GM12878 (cell line): ENCODE measurements at regions not wholly inside any gene's neighbourhood (a gene's known extent, or its start where the extent isn't known, plus 50 kb on each side); places are given as distances from the start of the nearest gene placed in this dataset.

Source experiments
- ATAC-seq: fragments of 200-7000 bp; cut with Tn5 transposase; 3 replicates; pipeline ENCODE4 v1.9.1; 2020; ENCODE audit warnings: mild to moderate bottlenecking, moderate library complexity
- BruUV-seq: library from RNA; stranded (reverse); fragments of 400-500 nt; replicated peaks from 2 replicates; lab custom pipeline; 2021; lab: Mats Ljungman, UMichigan
- CTCF ChIA-PET: fragments of 300-600 bp; sonication (Branson Sonifier 250); formaldehyde crosslinking; extraction: SDS; loops from one replicate; lab custom pipeline; 2021; ENCODE audit warnings: inconsistent platforms; lab: Yijun Ruan, JAX
- POLR2A ChIA-PET: fragments of 350-600 bp; formaldehyde crosslinking; extraction: SDS; loops from one replicate; lab custom pipeline; 2021; ENCODE audit warnings: inconsistent platforms; lab: Charles Lee
- RAD21 ChIA-PET: fragments of 300-600 bp; sonication (Branson Sonifier 250); formaldehyde crosslinking; loops from one replicate; lab custom pipeline; 2023; ENCODE audit warnings: antibody characterized with exemption; ENCODE audit not compliant: unreplicated experiment; lab: Charles Lee
- SMC1A ChIA-PET: fragments of 300-600 bp; sonication (Branson Sonifier 250); formaldehyde crosslinking; loops from one replicate; lab custom pipeline; 2023; ENCODE audit not compliant: unreplicated experiment, uncharacterized antibody; lab: Charles Lee
- DNase-seq: peaks from one replicate; pipeline ENCODE4 v3.0.0-alpha.2; 2011; ENCODE audit warnings: low read depth, low spot score
- FAIRE-seq: peaks from 3 replicates; lab custom pipeline; 2011; peaks lifted over from hg19 to GRCh38; lab: Jason Lieb, UNC
- H2AFZ ChIP-seq: 2 replicates; pipeline ENCODE4 v1.6.0; 2011; ENCODE audit warnings: low read depth, low read length, control low read depth; ENCODE audit not compliant: control insufficient read depth
- H3K27ac ChIP-seq: 2 replicates; pipeline ENCODE4 v1.5.1; 2011; ENCODE audit warnings: control low read depth; ENCODE audit not compliant: control insufficient read depth, insufficient read depth
- H3K27me3 ChIP-seq, 2 experiments: replicated peaks in 1 of 2; 2 replicates each; pipeline versions ENCODE4 v1.6.0 to v1.6.1; 2011; ENCODE audit warnings: low read length in 1 of 2; ENCODE audit not compliant: control insufficient read depth in 2 of 2, insufficient read depth in 2 of 2
- H3K36me3 ChIP-seq, 2 experiments: 2 replicates each; pipeline ENCODE4 v1.5.1; 2011; ENCODE audit warnings: low read length in 1 of 2; ENCODE audit not compliant: control insufficient read depth in 2 of 2, insufficient read depth in 2 of 2
- H3K4me1 ChIP-seq: 2 replicates; pipeline ENCODE4 v1.6.1; 2011; ENCODE audit warnings: mild to moderate bottlenecking, low read length, moderate library complexity, mixed read lengths; ENCODE audit not compliant: control insufficient read depth, insufficient read depth
- H3K4me2 ChIP-seq: 2 replicates; pipeline ENCODE4 v1.6.0; 2011; ENCODE audit warnings: control low read depth; ENCODE audit not compliant: control insufficient read depth, insufficient read depth
- H3K4me3 ChIP-seq: fragments of 200-600 bp; sonication (generic); 2 replicates; pipeline ENCODE4 v1.5.1; 2016
- H3K79me2 ChIP-seq: 2 replicates; pipeline ENCODE4 v1.6.0; 2011; ENCODE audit warnings: low read length; ENCODE audit not compliant: control insufficient read depth, insufficient read depth
- H3K9ac ChIP-seq: 2 replicates; pipeline ENCODE4 v1.8.0; 2011; ENCODE audit warnings: low read length, control low read depth, mixed read lengths; ENCODE audit not compliant: control insufficient read depth, insufficient read depth
- H3K9me3 ChIP-seq: replicated peaks from 3 replicates; pipeline ENCODE4 v1.5.1; 2011; ENCODE audit warnings: mild to moderate bottlenecking, low read length; ENCODE audit not compliant: control insufficient read depth, insufficient read depth
- H4K20me1 ChIP-seq: 2 replicates; pipeline ENCODE4 v1.6.0; 2011; ENCODE audit not compliant: control insufficient read depth, insufficient read depth
- BCL3 ChIP-seq: IDR thresholded peaks from 2 replicates; pipeline ENCODE4 v1.6.1; 2011; ENCODE audit warnings: borderline replicate concordance, low read depth, mild to moderate bottlenecking, moderate library complexity, low read length; ENCODE audit not compliant: insufficient read depth, poor library complexity, severe bottlenecking
- ZNF622 ChIP-seq: fragments of 450-650 bp; IDR thresholded peaks from 2 replicates; pipeline ENCODE4 v1.6.1; 2017; ENCODE audit warnings: mild to moderate bottlenecking, inconsistent platforms
- WGBS: methylation state at CpG from one replicate; pipeline ENCODE4 v1.1.6; 2016; ENCODE audit warnings: low lambda C conversion rate; ENCODE audit not compliant: insufficient replicate concordance, insufficient coverage; ENCODE audit errors: missing lambda C conversion rate; 5-methylcytosine and 5-hydroxymethylcytosine counted together
- in situ Hi-C: fragments of 300-500 bp; cut with MboI; formaldehyde crosslinking; loops from 9 replicates; pipeline ENCODE4 v1.14.3; 2018; ENCODE audit warnings: mixed read lengths
- intact Hi-C: fragments of 100-400 bp; cut with micrococcal nuclease; formaldehyde crosslinking; loops from one replicate; pipeline ENCODE4 v1.14.2; 2022; ENCODE audit not compliant: unreplicated experiment
- TF ChIP-seq, protein P1 (sequence below): IDR thresholded peaks from 2 replicates; pipeline ENCODE4 v1.6.1; 2012; ENCODE audit warnings: low read depth, low read length, improper control_type of control experiment

GRCh38 chr2:160646684-160647444 lies 153.3 kb upstream of the RBMS1 start:
- H3K36me3 ChIP-seq, result no peaks in the 10 kb centered on the region
- no TSS peak for BruUV-seq
- ChIA-PET POLR2A (no interaction called here), SMC1A (interaction anchor here (0.5 to 1.3 kb wide), 2 partner anchors 8 to 238 kb away, joined by 3 to 5 read pairs; no protein-coding TSS in a partner anchor), RAD21 (no interaction called here), CTCF (no interaction called here)
- in situ Hi-C loops (no loop called here), intact Hi-C loops (no loop called here)
- H3K4me3 ChIP-seq, result no peak overlapping the region
- FAIRE-seq (no peak), DNase-seq (no peak), ATAC-seq (no peak)
- H2AFZ ChIP-seq, result no peak overlapping the region
- no peaks in the 10 kb centered on the region for H3K9me3 ChIP-seq
- H3K9ac ChIP-seq, result no peak overlapping the region
- H3K4me1 ChIP-seq, result no peaks in the 10 kb centered on the region
- TF ChIP-seq ZNF622 (no peak), BCL3 (no peak)
- TF ChIP-seq, protein P1, sequence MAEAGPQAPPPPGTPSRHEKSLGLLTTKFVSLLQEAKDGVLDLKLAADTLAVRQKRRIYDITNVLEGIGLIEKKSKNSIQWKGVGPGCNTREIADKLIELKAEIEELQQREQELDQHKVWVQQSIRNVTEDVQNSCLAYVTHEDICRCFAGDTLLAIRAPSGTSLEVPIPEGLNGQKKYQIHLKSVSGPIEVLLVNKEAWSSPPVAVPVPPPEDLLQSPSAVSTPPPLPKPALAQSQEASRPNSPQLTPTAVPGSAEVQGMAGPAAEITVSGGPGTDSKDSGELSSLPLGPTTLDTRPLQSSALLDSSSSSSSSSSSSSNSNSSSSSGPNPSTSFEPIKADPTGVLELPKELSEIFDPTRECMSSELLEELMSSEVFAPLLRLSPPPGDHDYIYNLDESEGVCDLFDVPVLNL, result no peak
- no peaks in the 10 kb centered on the region for H4K20me1 ChIP-seq
- no peak overlapping the region for H3K4me2 ChIP-seq
- 26% methylated on average over 6 of the region's 6 CpGs for WGBS
- no peaks in the 10 kb centered on the region for H3K27me3 ChIP-seq
- no peaks in the 10 kb centered on the region for H3K79me2 ChIP-seq
- H3K27ac ChIP-seq, result no peak overlapping the region
